Left renal pelvis (tissue), 4 donors: ENCODE measurements at regions not wholly inside any gene's neighbourhood (a gene's known extent, or its start where the extent isn't known, plus 50 kb on each side); places are given as distances from the start of the nearest gene placed in this dataset.

Experiments used
- DNase-seq, 4 donors: peaks; one replicate each; pipeline ENCODE4 v3.0.0-alpha.2; 2013; ENCODE audit warnings: low read depth in 4 of 4, low spot score in 3 of 4

DNA sequence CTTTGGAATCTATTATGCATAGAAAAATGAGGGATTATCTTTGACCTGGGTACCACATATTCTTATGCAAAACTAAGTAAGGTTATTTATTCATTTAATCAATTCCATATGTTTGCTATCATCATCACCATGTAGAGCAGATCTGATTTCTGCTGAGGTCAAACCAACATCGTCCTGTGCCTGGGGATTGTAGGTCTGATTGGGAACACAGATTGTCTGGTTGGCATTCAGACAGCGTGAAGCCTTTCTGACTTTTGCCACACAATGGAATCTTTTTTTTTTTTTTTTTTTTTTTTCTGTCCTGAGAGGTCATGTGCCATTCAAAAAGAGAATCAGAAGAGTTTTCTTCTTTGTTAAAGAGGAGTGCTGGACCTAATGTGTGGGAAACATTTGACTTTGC, 142.9 kb downstream of the RAB11FIP2 start:
- no peak for DNase-seq

DNA sequence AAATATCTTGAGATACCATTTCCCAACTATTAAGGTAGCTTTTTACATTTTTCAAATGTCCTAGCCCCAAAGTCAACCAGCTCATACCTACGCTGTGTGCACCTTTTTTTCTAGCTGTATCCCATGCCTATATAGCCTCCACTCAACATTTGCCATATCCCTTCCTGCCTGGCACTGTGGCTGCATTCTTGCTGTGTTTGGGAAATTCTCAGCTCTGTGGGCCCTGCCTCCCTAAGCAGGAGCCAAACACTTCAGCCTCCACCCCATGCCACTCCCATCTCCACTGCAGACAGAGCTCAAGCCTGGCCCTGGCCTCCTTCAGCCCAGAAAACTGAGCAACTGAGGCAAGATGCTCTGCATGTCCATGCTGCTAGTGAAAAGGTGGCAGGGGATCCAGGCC, 141.3 kb downstream of the RAB11FIP2 start:
- no peak for DNase-seq

- no peak for DNase-seq
Observed at GRCh38 chr10:117911684-117912083, 135.1 kb downstream of the RAB11FIP2 start.

DNA sequence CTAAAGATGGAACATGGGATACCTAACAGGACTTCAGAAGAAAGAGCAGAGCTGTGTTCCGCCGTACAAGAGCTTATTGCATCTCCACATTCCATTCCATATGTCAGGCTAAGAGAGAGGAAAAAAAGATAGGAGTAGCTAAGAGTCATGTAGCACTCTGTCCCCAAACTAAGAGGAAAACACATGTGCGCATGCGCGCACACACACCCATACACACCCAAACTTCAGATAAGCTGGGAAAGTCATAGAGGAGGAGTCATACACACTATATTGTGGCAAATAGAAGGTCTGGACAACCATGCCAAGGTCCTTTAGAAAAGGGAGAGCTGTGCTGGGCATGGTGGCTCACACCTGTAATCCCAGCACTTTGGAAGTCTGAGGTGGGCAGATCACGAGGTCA, 132.4 kb downstream of the RAB11FIP2 start:
- DNase-seq = no peak

DNA sequence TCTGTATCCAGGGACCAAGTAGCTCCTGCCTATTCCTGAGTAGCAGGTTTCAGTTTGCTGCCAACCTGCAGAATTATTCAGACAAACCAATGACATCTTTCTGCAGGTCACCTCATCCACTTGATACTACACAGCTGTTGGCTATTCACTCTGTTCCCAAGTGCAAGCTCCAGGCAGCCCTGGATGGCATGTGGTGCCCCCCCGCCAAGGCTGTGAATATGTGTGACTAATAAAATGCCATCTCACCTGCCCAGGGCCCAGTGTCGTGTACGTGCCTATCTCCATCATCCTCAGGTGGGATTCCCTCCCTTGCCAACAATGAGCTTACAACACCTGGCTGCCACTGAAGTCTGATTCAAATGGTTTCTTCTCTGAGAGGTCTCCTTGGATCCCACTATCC, 125.8 kb downstream of the RAB11FIP2 start:
- DNase-seq = no peak

DNA sequence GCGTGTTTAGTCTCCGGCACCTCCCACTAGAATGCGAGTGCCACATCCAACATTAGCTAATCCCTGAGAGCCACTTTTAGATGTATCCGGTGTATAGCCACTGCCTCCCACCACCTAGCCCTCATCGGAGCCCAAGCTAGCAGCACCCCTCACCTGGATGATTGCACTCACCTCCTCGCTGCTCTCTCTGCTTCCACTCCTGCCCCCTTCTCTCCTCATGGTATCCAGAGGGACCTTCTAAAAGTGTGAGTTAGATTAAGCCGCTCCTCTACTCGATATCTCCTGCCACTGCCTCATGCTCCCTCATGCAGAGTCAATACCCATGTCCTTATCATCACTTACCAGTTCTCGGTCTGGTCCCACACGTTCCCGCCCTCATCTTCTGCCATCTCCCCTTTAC, 125.3 kb downstream of the RAB11FIP2 start:
- no peak for DNase-seq

- DNase-seq = no peak
Observed at GRCh38 chr10:117924820-117925219, 121.9 kb downstream of the RAB11FIP2 start.

DNA sequence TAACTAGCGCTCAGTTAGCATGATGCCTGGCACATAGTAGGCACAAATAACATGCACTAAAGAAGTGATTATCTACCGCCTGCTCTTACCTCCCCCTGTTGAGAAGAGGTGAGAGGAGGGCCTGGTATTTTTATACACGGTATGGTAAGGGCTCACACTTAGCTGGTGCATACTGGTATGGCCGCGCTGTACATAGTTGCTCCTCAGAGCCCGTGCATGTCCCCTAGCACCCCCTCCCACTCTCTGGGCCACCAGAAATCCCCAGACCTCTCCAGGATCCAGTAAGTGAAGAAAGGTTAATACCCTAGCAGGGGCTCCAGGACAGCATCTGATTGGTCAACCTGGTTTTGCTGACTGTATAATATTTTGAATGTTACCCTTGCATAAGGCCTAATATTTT, 121.4 kb downstream of the RAB11FIP2 start:
- DNase-seq = no peak

GRCh38 chr10:117926491-117926890, 120.2 kb downstream of the RAB11FIP2 start:
- DNase-seq = no peak

DNA sequence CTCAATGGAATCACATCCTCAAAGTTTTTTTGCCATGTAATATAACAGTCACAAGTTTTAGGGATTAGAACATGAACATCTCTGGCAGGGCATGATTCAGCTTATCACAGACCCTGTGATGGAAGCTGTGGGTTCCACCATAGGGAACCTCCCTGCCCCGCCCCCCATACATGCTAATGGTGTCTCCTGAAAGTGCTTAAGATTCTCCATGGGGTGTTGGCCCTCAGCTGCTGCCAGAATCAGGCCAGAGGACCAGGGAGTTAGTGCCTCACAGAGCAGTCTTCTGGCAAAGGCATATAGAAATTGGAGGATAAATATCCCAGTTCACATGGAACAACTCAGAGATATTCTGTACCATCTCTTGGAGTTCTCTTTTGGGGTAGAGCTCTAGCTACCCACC, 119.4 kb downstream of the RAB11FIP2 start:
- no peak for DNase-seq

GRCh38 chr10:117927871-117928270, 118.9 kb downstream of the RAB11FIP2 start:
- no peak for DNase-seq

GRCh38 chr10:117928281-117928680, 118.5 kb downstream of the RAB11FIP2 start:
- no peak for DNase-seq

DNA sequence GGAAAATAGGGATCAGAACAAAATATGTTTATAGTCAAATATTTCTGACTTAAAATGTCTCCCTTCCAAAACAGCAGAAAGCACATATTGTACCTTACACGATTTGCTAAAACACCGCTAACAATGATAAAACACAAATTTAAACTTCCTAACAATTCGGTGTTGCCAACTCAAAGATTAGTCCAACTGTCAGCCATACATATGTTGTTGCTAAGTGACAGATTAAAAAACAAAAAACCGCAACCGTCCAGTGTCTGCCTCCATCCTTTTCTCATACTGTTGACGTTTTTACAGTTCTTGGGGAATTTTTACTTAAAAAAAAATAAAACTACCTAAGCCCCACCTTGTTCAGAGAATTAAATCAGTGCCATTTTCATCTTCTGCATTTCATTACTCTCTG, 118.0 kb downstream of the RAB11FIP2 start:
- DNase-seq = no peak

GRCh38 chr10:117929327-117930067, 117.2 kb downstream of the RAB11FIP2 start:
- DNase-seq = no peak

- DNase-seq = no peak
Observed at GRCh38 chr10:117931078-117931477, 115.7 kb downstream of the RAB11FIP2 start.

DNA sequence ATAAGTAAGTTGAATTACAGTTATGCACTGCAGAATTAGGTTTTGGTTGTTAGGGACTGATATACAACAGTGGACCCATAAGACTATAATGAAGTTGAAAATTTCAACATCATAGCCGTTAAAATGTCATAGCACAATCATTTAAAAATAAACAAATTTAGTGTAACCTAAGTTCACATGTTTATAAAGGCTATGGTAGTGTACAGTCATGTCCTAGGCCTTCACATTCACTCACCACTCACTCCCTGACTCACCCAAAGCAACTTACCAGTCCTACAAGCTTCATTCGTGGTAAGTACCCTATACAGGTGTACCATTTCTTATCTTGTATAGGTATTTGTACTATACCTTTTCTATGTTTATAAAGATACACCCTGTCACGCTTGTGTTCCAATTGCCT, 113.7 kb downstream of the RAB11FIP2 start:
- DNase-seq = no peak

DNA sequence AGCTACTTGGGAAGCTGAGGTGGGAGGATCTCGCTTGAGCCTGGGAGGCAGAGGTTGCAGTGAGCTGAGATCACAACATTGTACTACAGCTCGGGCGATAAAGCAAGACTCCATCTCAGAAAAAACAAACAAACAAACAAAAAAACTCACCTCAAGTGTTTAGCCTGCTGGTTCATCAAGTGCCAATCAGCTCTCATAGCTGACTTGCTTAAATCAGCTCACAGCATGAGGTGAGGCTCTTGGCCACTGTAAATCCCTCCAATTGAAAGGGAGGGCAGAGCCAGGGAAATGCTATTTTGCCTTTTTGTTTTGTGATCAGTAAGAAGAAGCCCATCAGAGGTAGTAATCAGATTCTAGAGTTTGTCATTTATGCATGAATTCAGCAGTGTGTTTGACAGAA, 112.3 kb downstream of the RAB11FIP2 start:
- no peak for DNase-seq

DNA sequence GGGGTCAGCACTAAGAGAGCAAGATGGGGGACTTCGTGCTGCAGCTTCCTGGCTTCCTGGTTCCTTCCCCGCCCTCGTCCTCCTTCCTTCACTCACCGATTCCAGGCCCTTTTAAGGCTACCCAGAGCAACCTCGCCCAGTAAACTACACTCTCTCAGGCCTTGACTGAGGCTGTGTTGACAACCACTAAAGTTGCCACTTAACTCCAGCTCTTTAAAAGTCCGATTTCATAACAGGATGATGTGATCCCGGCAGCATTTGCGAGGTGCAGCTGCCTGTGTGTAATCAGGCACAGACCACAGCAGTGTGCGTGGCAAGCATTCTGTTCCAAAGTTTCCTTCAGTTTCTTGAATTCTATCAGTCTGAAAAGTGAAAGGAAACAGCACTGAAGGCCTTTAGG, 110.6 kb downstream of the RAB11FIP2 start:
- DNase-seq = no peak

GRCh38 chr10:117936566-117936965, 110.2 kb downstream of the RAB11FIP2 start:
- DNase-seq = no peak

DNA sequence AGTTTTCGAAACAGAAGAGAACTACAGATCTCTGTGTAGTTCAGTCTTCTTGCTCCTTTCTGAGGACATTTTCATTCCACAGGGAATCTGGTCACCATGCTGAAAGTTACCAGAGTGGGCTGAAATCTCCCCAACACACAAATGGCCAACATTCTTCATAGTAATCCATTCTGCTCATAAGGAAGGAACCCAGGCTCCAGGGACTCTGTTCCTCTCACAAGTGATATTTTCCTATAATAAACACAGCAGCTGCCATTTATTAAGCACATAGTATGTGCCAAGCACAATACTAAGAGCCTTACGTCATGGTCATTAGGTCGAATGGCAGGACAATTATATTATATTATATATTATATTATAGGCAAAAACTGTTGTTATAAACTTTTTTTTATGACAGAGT, 109.8 kb downstream of the RAB11FIP2 start:
- DNase-seq = no peak

DNA sequence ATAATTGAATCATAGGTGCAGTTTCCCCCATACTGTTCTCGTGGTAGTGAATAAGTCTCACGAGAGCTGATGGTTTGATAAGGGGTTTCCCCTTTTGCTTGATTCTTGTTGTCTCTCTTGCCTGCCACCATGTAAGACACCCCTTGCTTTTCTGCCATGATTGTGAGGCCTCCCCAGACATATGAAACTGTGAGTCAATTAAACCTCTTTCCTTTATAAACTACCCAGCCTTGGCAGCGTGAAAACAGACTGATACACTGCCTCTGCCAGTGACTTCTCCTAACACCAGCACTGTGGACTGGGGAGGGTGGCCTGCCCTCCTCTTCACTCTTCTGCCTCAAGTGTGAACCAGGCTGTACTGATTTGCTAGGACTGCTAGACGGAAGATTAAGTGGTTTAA, 108.6 kb downstream of the RAB11FIP2 start:
- no peak for DNase-seq

DNA sequence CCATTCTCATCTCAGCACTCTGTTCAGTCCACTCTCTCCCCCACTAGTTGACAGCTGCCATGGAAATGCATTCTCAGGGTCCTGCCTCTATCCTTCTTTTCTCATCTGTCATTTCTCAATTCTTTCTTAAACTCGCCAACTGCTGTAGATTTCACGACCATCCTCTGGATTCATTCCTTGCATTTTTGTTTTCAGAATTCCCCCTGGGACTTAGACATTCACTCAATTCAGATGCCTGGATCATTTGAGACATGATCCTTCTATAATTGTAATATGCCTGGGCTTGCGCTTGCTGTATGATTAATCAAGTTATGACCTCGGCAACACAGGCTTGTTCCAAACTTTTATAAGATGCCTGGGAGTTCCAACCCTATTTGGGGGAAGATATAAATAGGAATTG, 104.5 kb downstream of the RAB11FIP2 start:
- no peak for DNase-seq
